ENCODE measurements at regions not wholly inside any gene's neighbourhood (a gene's known extent, or its start where the extent isn't known, plus 50 kb on each side); places are given as distances from the start of the nearest gene placed in this dataset.
A peak's percentile ranks its signal among the peaks of the same experiment; 100 is the strongest.
"Not testable (repeated sequence)": the region's sequence is repeated elsewhere in the genome, so short reads cannot be mapped to it uniquely, and the experiment has no call there.

DNA sequence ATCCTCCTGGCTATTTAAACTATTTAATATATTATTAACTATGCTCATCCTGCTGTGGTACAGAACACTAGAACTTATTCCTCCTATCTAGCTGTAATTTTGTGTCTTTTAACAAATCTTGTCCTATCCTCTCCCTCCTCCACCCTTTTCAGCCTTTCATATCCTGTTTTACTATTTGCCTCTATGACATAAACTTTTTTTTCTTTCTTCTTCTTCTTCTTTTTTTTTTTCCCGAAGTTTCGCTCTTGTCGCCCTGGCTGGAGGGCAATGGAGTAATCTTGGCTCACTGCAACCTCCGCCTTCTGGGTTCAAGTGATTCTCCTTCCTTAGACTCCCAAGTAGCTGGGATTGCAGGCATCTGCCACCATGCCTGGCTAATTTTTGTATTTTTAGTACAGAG, 201.5 kb downstream of the LPIN1 start:
- no peak overlapping the region for H3K4me3 ChIP-seq (ENCODE audit: low read depth, low read length)
- DNase-seq (ENCODE audit: low read depth), result no peak

DNA sequence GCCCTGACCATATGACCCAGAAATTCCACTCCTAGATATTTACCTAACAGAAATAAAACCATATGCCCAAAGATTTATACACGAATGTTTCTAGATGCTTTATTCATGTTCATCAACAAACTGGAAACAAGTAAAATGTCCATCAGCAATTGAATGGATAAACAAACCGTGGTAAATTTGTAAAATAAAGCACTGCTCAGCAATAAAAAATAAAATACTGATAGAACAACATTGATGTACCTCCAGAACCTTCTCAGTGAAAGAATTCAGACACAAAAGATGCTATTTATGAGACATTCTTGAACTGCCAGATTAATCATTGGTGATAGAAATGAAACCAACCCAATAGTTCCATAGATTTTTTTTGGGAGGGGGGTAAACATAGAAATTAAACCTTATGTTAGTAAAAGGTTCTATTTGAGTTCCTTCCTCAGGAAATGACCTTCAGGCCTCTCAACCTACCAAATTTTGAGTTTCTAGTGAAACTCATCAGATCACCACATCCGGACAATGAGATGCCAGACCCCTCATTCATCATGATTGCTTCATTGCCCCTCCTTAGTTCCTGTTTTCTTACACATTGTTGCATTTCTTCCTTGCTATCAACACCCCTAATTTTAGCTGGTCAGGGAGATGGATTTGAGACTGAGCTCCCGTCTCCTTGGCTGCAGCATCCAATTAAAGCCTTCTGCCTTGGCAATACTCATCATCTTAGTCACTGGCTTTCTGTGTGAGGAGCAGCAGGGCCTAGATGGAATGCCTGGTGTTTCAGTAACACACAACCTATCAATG, 203.5 kb downstream of the LPIN1 start:
- no peak for DNase-seq (ENCODE audit: low read depth)
- no peak overlapping the region for H3K4me3 ChIP-seq (ENCODE audit: low read depth, low read length)

DNA sequence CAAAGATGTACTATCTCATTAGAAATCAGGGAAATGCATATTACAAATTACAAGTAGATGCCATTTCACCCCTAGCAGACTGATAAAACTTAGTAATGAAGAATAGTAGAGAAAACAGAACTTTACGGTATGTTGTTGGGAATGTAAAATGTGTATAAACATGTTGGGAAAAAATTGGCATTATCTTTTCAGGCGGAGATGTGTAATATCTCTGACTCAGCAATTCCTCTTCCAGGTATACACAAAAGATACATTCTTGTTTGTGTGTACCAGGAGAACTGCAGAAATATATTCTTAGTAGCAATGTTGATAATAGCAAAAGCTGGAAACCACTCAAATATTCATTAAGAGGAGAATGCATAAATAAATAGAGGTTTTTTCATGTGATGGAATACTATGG, 204.5 kb downstream of the LPIN1 start:
- no peak overlapping the region for H3K4me3 ChIP-seq (ENCODE audit: low read depth, low read length)
- DNase-seq (ENCODE audit: low read depth), result no peak

DNA sequence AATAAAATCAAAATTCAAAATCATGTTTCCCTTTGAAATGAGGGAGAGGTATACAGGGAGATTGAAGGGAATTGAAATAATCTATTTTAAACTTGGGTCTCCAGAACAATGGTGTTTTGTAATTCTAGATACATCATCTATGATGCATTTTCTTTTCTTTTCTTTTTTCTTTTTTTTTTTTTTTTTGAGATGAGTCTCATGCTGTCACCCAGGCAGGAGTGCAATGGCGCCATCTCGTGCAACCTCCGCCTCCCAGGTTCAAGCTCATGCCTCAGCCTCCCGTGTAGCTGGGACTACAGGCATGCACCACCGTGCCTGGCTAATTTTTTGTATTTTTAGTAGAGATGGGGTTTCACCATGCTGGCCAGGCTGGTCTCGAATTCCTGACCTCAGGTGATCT, 205.1 kb downstream of the LPIN1 start:
- H3K4me3 ChIP-seq (ENCODE audit: low read depth, low read length); DNase-seq (ENCODE audit: low read depth): not testable (repeated sequence)

DNA sequence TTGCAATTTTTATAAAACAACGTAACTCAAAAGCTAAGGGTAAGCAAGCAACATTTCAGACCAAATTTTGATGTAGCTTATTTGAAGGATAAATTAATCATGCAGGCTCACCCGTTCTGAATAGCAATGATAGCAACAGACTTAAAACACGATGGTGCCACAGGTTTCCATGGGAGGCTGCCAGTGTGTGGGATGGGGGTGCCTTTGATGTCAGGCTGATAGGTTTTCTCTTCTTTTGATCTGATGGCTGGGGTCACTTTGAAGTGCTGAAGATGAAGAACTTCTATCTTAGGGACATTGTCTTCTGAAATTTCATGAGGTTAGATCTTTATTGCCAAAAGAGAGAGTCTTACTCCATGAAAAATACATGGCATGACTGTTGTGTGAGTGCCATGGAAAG, 206.8 kb downstream of the LPIN1 start:
- DNase-seq (ENCODE audit: low read depth), result no peak

DNA sequence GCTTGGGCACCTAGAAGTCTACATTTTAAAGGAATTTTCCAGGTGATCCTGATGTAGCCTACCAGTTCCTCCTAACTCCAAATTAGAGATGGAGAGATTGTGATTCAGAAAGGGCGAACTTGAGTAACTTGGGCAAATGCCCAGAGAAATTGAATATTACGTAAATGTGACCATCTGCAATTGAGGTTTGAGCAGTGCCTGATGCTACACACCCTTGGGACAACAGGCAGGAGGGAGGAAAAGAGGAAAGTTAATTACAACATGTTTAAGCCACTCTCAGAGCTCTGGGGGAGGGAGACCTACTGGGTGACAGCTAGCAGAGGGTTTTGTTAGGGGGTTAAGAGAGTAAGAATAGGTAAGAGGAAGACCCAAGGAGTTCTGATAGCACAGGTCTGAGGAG, 208.9 kb downstream of the LPIN1 start:
- peak; percentile 36 for DNase-seq (ENCODE audit: low read depth)
- no peak overlapping the region for H3K4me3 ChIP-seq (ENCODE audit: low read depth, low read length)

More for the DNA sequence above, 206.8 kb downstream of the LPIN1 start:
- H3K4me3 ChIP-seq (ENCODE audit: low read depth, low read length), result no peak overlapping the region

DNA sequence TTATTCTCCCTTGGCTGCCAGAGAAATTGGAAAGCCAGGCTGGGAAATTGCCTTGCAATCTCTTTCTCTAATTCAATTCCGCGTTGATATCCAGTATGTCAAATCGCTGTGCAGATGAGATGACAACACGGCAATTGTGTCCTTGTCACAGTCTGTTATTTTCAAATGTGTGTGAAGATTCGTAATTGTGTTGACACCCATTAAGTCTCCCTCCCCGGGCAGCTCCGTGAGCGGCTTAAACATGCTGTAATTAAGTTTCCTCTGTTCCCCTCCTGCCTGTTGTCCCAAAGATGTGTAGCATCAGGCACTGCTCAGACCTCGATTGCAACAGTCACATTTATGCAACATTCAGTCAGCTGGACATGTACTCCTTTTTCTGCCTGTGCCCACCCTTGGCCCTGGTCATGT, 209.5 kb downstream of the LPIN1 start:
- no peak overlapping the region for H3K4me3 ChIP-seq (ENCODE audit: low read depth, low read length)
- no peak for DNase-seq (ENCODE audit: low read depth)

DNA sequence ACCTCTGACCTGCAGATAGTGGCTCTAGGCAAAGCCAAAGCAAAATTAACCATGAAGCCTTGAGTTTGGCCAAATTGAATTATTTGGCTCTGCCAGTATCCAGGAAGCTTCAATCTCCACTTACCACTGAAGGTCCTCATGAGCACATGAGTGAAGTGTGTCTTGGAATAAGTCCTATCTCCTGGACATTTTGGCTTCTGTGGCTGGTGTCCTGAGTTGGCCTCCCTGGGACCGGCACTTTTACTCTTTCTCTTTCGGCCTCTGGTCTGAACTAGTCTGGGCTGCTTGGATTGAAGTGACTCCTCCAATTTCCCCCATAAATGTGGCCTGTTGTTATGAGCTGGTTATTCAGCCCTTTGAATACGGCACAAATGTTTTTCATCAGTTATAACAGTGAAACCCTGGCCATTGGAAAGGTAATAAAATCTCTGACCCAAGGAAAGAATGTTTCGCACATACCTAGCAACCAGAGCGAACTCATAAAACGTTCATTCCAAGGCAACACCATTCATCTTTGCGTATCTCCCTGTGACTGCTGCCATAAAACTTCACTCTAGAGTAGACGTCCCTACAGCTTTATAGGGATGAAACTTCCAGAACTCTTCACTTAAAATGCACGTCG, 216.4 kb downstream of the LPIN1 start:
- DNase-seq (ENCODE audit: low read depth), result no peak

DNA sequence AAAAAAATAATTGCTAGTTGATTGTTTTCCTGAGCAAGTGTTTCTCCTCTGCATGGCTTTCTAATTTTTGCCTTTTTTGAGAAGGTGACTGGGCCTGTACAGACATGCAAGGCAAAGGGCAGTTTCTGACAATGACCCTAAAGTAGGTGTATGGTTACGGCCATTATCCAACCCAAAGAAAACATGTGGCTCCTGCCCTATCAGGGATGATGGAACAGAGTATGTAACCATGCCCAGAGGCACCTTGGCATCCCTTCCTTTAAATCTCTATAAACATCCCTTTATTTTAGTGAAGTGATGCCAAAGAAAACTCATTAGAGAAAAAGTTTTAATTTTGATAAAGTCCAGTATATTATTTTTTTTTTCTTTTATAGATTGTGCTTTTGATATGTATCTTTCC, 217.5 kb downstream of the LPIN1 start:
- no peak for DNase-seq (ENCODE audit: low read depth)
- no peak overlapping the region for H3K4me3 ChIP-seq (ENCODE audit: low read depth, low read length)

More for the DNA sequence above, 216.4 kb downstream of the LPIN1 start:
- H3K4me3 ChIP-seq (ENCODE audit: low read depth, low read length), result no peak overlapping the region

DNA sequence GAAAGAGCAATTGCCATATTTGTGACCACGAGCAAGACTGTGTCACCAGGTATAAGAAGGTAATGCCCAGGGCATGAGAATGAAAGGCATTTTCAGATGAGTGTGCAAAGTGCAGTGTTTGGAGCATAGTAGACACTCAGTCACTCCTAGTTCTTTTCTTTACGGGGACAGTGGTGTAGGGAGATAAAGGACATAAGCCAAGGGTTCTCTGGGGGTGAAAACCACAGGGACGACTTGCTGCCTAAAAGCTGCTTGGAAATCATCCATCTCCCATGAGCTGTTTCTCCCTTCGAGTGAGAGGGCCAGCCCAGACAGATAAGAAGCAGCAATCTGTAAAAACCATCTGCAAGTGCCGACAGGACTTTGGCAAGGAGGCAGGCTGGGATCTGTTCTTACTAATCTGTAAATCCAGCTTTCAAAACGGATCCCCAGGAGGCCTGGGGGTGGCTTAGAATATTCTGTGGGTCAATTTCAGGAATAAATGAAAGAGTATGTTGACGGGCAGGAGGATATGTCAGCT, 221.6 kb downstream of the LPIN1 start:
- no peak overlapping the region for H3K4me3 ChIP-seq (ENCODE audit: low read depth, low read length)
- DNase-seq (ENCODE audit: low read depth), result peak; percentile 44

DNA sequence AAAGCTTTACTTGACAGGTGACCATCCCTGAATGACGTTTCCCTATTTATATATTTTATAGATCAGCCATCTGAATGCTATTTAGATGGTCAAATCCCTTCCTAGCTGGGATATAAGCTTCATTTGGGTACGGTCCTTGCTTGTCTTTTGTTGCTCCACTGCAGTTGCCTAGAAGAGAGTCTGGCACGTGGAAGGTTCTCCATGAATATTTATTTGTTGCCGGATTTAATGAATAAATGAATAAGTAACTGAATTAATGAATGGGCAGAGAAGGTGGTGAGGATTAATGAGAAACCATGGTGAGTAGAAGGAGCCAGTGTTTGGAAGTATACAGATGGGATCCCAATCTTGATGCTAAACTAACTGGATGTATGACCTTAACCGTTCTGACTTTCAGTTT, 222.1 kb downstream of the LPIN1 start:
- DNase-seq (ENCODE audit: low read depth), result no peak
- no peak overlapping the region for H3K4me3 ChIP-seq (ENCODE audit: low read depth, low read length)

DNA sequence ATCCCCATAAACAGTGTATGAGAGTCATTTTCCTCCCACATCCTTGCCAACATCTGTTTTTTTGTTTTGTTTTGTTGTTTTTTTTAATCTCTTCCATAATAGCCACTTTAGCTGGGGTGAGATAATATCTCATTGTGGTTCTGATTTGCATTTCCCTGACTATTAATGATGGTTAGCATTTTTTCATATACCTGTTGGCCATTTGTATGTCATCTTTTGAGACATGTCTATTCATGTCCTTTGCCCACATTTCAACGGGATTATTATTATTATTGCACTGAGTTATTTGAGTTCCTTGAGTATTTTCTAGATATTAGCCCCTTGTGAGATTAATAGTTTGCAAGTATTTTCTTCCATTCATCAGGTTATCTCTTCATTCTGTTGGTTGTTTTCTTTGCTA, 223.3 kb downstream of the LPIN1 start:
- H3K4me3 ChIP-seq (ENCODE audit: low read depth, low read length), result no peak overlapping the region
- DNase-seq (ENCODE audit: low read depth), result no peak

DNA sequence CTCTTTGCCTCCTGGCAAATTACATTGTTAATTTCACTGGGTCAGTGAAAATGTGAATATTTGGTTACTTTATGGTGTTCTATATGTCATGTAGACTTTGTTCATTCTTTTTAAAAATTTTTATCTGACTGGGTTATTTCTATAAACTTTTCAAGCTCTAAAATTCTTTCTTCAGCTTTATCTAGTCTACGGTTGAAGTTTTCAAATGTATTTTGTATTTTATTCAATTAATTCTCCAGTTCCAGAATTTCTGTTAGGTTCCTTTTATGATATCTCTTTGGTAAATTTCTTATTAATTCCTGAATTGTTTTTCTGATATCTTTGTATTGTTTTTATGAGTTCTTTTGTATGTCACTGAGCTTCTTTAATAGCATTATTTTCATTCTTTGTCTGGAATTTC, 228.1 kb downstream of the LPIN1 start:
- no peak overlapping the region for H3K4me3 ChIP-seq (ENCODE audit: low read depth, low read length)
- DNase-seq (ENCODE audit: low read depth), result no peak

DNA sequence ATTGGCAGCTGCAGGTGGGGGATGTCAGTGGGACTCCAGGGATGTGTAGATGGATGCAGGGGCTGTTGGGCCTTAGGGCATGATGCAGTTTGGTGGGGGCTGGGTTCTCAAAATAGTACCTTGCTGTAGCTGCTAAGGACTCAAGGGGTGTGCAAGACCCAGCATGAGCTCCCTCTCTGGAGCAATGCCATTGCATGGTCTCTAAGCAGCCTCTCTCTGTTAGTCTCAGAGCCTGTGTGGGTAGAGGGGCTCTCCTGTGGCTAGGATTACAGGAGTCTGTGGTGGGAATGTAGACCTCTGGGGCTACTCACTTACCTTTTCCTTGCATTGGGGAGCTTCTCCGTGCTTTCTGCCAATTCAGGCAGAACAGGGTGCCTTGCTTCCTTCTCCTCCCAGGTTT, 228.9 kb downstream of the LPIN1 start:
- no peak overlapping the region for H3K4me3 ChIP-seq (ENCODE audit: low read depth, low read length)
- no peak for DNase-seq (ENCODE audit: low read depth)

DNA sequence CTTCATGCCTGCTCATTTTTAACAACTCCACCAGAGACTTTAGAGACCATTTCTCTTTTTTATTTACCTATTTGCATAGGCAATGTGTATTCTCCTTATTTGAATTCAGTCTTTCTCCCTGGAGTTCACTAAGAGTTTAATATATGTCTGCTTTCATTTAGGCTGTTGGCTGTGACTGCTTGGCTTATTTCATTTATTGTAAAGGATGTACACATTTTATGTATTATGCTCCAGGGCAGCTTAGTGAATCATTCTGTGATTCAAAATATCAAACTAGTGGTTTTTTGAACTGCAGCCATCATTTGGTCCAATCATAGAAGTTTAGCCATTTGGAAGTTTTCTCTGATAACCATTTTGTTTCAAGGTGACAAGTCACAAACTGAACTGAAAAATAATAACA, 229.6 kb downstream of the LPIN1 start:
- H3K4me3 ChIP-seq (ENCODE audit: low read depth, low read length), result no peak overlapping the region
- DNase-seq (ENCODE audit: low read depth), result no peak

DNA sequence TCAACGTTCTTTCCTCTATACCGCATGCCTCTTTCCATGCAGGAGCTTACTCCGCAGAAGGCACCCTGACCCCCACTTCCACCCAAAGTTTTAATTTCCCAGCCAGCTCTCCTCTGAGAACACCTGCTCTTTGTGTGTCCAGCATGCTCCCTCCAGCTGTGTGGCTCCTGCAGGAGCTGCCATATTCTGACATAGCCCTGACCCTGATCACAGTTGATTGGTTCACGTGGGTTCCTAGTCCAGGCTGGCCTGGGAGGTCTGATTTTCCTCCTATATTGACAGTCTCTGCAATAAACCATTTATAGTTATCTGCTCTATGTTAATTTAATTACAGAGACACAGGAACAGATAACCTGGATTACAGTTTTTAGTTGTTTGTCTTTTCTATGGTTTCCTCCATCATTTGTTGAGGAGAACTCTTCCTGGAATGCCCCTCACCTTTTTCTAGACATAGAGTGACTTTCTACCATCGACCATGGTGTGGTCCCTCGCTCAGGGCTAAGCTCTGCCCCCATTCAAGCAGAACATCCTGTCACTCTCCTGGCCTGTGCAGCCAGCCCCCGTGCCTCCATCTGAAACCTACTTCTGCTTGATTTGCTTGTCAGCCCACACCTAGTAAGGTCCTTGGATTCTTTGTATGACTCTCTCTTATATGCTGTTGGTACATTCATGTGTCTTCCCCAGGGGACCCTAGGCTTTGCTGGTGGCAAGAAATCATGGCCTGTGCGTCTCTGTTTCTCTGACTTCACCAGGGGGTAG, 231.5 kb downstream of the LPIN1 start:
- DNase-seq (ENCODE audit: low read depth), result no peak
- no peak overlapping the region for H3K4me3 ChIP-seq (ENCODE audit: low read depth, low read length)

DNA sequence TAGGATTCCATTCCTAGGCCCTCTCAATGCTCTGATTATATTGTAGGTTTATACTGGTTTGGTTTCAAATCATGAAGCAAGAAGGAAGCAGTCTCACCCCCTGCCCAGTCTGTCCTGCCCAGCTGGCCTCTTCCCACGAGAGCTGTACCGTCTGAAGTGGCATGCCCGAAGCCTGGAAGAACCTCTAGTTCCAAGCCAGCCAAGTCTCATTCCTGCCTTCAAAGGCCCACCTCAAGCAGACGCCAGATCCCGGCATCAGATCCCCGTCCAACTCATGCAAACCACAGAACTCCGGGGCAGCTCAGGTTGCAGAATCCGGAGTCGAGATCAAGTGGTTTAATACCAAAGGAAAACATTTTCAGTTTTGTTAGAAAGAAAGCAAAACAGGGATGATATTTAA, 234.4 kb downstream of the LPIN1 start:
- no peak for DNase-seq (ENCODE audit: low read depth)
- H3K4me3 ChIP-seq (ENCODE audit: low read depth, low read length), result no peak overlapping the region

DNA sequence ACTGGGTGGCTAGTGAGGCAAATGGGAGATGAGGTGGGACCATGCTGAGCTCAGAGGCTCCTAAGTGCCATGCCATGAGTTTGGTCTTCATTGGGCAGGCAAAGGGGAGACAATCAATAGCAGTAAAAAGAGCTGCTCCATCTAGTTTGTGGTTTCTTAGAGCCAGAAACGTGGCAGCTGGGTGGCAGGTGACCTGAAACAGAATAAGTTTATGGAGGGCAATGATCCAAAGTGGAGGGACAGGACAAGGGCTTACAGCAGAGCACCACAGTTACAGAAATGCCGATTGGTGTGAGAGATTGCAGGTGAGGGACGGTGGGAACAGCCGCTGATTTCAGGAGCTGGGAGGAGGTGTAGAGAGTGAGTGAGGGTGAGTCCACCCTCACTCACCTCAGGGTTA, 237.0 kb downstream of the LPIN1 start:
- no peak overlapping the region for H3K4me3 ChIP-seq (ENCODE audit: low read depth, low read length)
- no peak for DNase-seq (ENCODE audit: low read depth)

DNA sequence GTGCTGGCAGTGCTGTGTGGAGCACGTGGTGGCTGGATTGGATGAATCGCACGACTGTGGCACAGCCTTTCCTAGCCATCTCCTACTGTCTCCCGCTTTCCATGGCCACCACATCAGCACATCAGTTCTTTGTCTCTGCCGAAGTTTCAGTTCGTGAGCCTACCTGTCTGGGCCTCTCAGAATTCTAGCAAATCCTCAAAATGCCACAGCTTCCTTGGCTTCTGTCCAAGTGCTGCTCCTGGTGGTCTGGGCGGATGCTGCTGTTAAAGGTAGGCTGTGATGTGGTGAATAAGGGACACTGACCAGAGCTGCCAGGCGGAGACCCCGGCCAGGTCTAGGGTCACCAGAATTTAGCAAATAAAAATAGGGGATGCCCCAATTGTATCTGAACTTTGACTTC, 237.4 kb downstream of the LPIN1 start:
- H3K4me3 ChIP-seq (ENCODE audit: low read depth, low read length), result no peak overlapping the region
- DNase-seq (ENCODE audit: low read depth), result no peak
